ENCODE measurements at regions not wholly inside any gene's neighbourhood (a gene's known extent, or its start where the extent isn't known, plus 50 kb on each side); places are given as distances from the start of the nearest gene placed in this dataset.

DNA sequence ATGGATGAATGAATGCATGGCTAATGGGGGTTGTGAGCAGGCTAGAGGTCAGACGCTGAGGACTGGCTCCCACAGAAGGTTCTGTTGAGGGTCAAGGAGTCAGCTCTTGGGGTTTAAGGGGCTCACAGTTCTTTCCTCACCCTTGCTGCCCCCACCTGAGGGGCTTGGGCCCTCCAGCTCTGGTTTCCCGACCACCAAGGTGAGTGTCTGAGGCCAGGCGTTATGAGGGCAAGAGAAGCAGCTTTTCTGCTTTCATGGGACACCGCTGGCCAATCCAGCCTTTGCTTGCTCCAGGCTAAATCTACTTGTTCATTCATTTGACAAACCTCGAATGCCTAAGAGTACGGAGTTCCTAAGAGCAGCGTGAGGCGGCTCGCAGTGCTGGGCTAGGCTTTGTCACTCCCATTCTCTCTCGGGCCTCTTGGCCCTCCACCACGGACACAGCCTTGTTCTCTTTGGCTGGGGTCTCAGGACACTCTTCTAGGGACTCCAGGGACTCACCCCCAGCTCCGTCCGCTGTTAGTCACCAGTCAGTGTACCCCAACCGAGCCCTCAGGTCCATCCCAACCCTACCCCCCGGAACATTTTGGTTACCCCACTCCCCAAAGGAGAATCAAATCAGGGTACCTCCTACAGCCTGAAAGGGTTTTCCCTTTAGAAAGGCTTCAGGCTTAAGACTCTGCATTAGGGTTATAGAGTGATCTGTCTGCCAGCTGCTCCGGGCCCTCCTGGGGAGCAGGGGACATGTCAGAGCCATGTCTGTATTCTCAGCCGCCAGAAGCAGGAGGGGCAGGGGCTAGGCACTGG is 210.1 kb upstream of the MVB12B start:
- POLR2A ChIA-PET = no interaction called here
- H4K20me1 ChIP-seq (replicated peaks; ENCODE audit: control insufficient read depth, extremely low read depth, insufficient read depth, low read length) = no peaks in the 10 kb centered on the region
- TF ChIP-seq POLR2AphosphoS5 (IDR thresholded peaks at IDR 0.05; ENCODE audit: insufficient read depth, low read depth, low read length) = no peak
- TF ChIP-seq JUN (IDR thresholded peaks at IDR 0.05; ENCODE audit: borderline replicate concordance, insufficient read depth, insufficient read length, low read depth) = no peak
- no peak for TF ChIP-seq GATA2 (IDR thresholded peaks at IDR 0.05; ENCODE audit: insufficient read depth, insufficient read length, low read depth, low read length)
- TF ChIP-seq FOS (IDR thresholded peaks at IDR 0.05; ENCODE audit: borderline replicate concordance, insufficient read depth, low read length) = no peak
- no peaks in the 10 kb centered on the region for H3K36me3 ChIP-seq (ENCODE audit: control insufficient read depth in 2 of 2, extremely low read depth in 1 of 2, insufficient read depth in 2 of 2, low read length in 2 of 2)
- intact Hi-C loops (cut with micrococcal nuclease) = no loop called here
- no peaks in the 10 kb centered on the region for H3K9me1 ChIP-seq (replicated peaks; ENCODE audit: control insufficient read depth, extremely low read depth, insufficient read depth, low read length)
- no TSS peak for BruUV-seq (replicated peaks)
- H3K4me2 ChIP-seq (ENCODE audit: insufficient read depth, low read length) = no peak overlapping the region
- H3K27me3 ChIP-seq (ENCODE audit: control insufficient read depth in 2 of 2, insufficient read depth in 2 of 2, low read length in 2 of 2) = no peaks in the 10 kb centered on the region
- no peaks in the 10 kb centered on the region for H3K79me2 ChIP-seq (ENCODE audit: control insufficient read depth, insufficient read depth, low read length)
- no peaks in the 10 kb centered on the region for H3K4me1 ChIP-seq (ENCODE audit: control insufficient read depth, extremely low read depth, insufficient read depth, low read length)
- no peak for FAIRE-seq
- dilution Hi-C loops (cut with MboI; ENCODE audit: extremely low pct_ligation_motif_present, low sequenced_read_pairs) = no loop called here
- no peak overlapping the region for H3K4me3 ChIP-seq (replicated peaks in 1 of 3; ENCODE audit: insufficient read depth in 1 of 3, low read depth in 1 of 3, low read length in 3 of 3)
- H3K9ac ChIP-seq (replicated peaks; ENCODE audit: extremely low read depth, insufficient read depth, low read length) = no peak overlapping the region
- CTCF ChIA-PET = no interaction called here
- H3K9me3 ChIP-seq (replicated peaks; ENCODE audit: control insufficient read depth, insufficient read depth, low read length) = no peaks in the 10 kb centered on the region
- no peak overlapping the region for H2AFZ ChIP-seq (ENCODE audit: low read depth, low read length)
- DNase-seq (ENCODE audit: low read depth, low spot score) = no peak
- H3K27ac ChIP-seq (ENCODE audit: insufficient read depth, low read depth, low read length) = no peak overlapping the region

DNA sequence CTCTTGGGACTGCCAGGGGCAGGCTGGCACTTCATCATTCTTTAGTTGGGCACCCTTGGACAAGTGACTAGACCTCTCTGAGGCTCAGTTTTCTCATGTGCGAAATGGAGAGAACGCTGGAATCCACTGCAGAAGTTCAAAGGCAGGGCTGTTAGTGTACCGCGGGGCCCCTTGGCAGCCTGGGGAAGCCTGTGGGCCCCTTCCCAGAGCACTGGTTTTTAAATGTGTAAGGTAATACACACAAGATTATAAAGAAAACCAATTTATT is 209.5 kb upstream of the MVB12B start:
- dilution Hi-C loops (cut with MboI; ENCODE audit: extremely low pct_ligation_motif_present, low sequenced_read_pairs) = no loop called here

More for the DNA sequence above, 209.5 kb upstream of the MVB12B start:
- no peaks in the 10 kb centered on the region for H3K9me1 ChIP-seq (replicated peaks; ENCODE audit: control insufficient read depth, extremely low read depth, insufficient read depth, low read length)
- no peak overlapping the region for H2AFZ ChIP-seq (ENCODE audit: low read depth, low read length)
- DNase-seq (ENCODE audit: low read depth, low spot score) = no peak
- H3K79me2 ChIP-seq (ENCODE audit: control insufficient read depth, insufficient read depth, low read length) = no peaks in the 10 kb centered on the region
- no TSS peak for BruUV-seq (replicated peaks)
- H3K9me3 ChIP-seq (replicated peaks; ENCODE audit: control insufficient read depth, insufficient read depth, low read length) = no peaks in the 10 kb centered on the region
- no peak overlapping the region for H3K4me3 ChIP-seq (replicated peaks in 1 of 3; ENCODE audit: insufficient read depth in 1 of 3, low read depth in 1 of 3, low read length in 3 of 3)
- TF ChIP-seq, protein P1, sequence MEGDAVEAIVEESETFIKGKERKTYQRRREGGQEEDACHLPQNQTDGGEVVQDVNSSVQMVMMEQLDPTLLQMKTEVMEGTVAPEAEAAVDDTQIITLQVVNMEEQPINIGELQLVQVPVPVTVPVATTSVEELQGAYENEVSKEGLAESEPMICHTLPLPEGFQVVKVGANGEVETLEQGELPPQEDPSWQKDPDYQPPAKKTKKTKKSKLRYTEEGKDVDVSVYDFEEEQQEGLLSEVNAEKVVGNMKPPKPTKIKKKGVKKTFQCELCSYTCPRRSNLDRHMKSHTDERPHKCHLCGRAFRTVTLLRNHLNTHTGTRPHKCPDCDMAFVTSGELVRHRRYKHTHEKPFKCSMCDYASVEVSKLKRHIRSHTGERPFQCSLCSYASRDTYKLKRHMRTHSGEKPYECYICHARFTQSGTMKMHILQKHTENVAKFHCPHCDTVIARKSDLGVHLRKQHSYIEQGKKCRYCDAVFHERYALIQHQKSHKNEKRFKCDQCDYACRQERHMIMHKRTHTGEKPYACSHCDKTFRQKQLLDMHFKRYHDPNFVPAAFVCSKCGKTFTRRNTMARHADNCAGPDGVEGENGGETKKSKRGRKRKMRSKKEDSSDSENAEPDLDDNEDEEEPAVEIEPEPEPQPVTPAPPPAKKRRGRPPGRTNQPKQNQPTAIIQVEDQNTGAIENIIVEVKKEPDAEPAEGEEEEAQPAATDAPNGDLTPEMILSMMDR (IDR thresholded peaks at IDR 0.05; ENCODE audit: extremely low read depth in 1 of 2, insufficient read depth in 1 of 2, low read depth in 1 of 2, low read length in 2 of 2) = no peak
- no peak for TF ChIP-seq MYC (IDR thresholded peaks at IDR 0.05; ENCODE audit: low read depth, low read length)
- TF ChIP-seq GATA2 (IDR thresholded peaks at IDR 0.05; ENCODE audit: insufficient read depth, insufficient read length, low read depth, low read length) = no peak
- no peak overlapping the region for H3K9ac ChIP-seq (replicated peaks; ENCODE audit: extremely low read depth, insufficient read depth, low read length)
- intact Hi-C loops (cut with micrococcal nuclease) = no loop called here
- H3K4me2 ChIP-seq (ENCODE audit: insufficient read depth, low read length) = no peak overlapping the region
- H3K36me3 ChIP-seq (ENCODE audit: control insufficient read depth in 2 of 2, extremely low read depth in 1 of 2, insufficient read depth in 2 of 2, low read length in 2 of 2) = no peaks in the 10 kb centered on the region
- POLR2A ChIA-PET = no interaction called here
- CTCF ChIA-PET = no interaction called here
- no peaks in the 10 kb centered on the region for H4K20me1 ChIP-seq (replicated peaks; ENCODE audit: control insufficient read depth, extremely low read depth, insufficient read depth, low read length)
- no peaks in the 10 kb centered on the region for H3K27me3 ChIP-seq (ENCODE audit: control insufficient read depth in 2 of 2, insufficient read depth in 2 of 2, low read length in 2 of 2)
- FAIRE-seq = no peak
- no peaks in the 10 kb centered on the region for H3K4me1 ChIP-seq (ENCODE audit: control insufficient read depth, extremely low read depth, insufficient read depth, low read length)
- no peak overlapping the region for H3K27ac ChIP-seq (ENCODE audit: insufficient read depth, low read depth, low read length)

Data from endothelial cell of umbilical vein (primary cell).